GM12891 (cell line): ENCODE measurements at regions not wholly inside any gene's neighbourhood (a gene's known extent, or its start where the extent isn't known, plus 50 kb on each side); places are given as distances from the start of the nearest gene placed in this dataset.

Experiments used
- DNase-seq: peaks from one replicate; pipeline ENCODE4 v3.0.0; 2011; ENCODE audit warnings: low spot score; ENCODE audit not compliant: insufficient read length
- FAIRE-seq: peaks from 2 replicates; lab custom pipeline; 2011; peaks lifted over from hg19 to GRCh38; lab: Jason Lieb, UNC
- PAX5 ChIP-seq: IDR thresholded peaks from 2 replicates; pipeline ENCODE4 v1.6.1; 2011; ENCODE audit warnings: low read length, moderate library complexity, mild to moderate bottlenecking; ENCODE audit not compliant: insufficient read depth, severe bottlenecking
- POLR2A ChIP-seq: IDR thresholded peaks from 2 replicates; pipeline ENCODE4 v1.6.1; 2011; ENCODE audit warnings: low read depth, low read length, control low read depth
- POLR2AphosphoS5 ChIP-seq: IDR thresholded peaks from 2 replicates; pipeline ENCODE4 v1.6.1; 2011; ENCODE audit warnings: low read depth, low read length, control low read depth
- POU2F2 ChIP-seq: IDR thresholded peaks from 2 replicates; pipeline ENCODE4 v1.6.1; 2011; ENCODE audit warnings: low read depth, mild to moderate bottlenecking, control low read depth, low read length, moderate library complexity
- SPI1 ChIP-seq: IDR thresholded peaks from 2 replicates; pipeline ENCODE4 v1.6.1; 2011; ENCODE audit warnings: low read depth, low read length, control low read depth
- TAF1 ChIP-seq: IDR thresholded peaks from 2 replicates; pipeline ENCODE4 v1.6.1; 2011; ENCODE audit warnings: low read depth, low read length, control low read depth

- no peak for DNase-seq
- TF ChIP-seq SPI1 = no peak
- no peak for TF ChIP-seq POU2F2
- no peak for TF ChIP-seq POLR2A
- no peak for TF ChIP-seq TAF1
- no peak for TF ChIP-seq PAX5
- no peak for TF ChIP-seq POLR2AphosphoS5
- no peak for FAIRE-seq
These were observed 121.0 kb upstream of the GGTLC1 start for GRCh38 chr20:24109537-24109936.

GRCh38 chr20:24109008-24109407 is 120.4 kb upstream of the GGTLC1 start:
- FAIRE-seq (no peak), DNase-seq (no peak)
- no peak for TF ChIP-seq SPI1
- no peak for TF ChIP-seq POU2F2
- no peak for TF ChIP-seq PAX5
- TF ChIP-seq TAF1 = no peak
- no peak for TF ChIP-seq POLR2AphosphoS5
- no peak for TF ChIP-seq POLR2A

DNA sequence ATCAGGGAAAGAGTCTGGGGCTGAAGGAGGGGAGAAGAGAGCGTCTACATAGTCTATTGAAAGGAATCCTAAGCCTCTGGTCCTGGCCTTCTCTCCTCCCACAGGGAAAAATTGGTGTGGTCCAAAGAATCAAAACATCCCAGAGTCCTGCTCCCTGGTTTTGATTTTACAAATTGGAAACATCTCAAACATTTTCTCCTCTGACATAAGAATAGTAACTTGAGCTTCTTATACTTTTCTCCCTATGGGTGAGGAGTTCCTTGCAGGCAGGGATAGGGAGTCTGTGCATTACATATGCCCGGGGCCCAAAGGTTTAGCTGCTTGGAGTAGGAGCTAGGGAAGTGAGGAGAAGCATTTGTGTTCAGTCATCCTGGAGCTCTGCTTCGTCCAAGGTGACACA is 120.0 kb upstream of the GGTLC1 start:
- DNase-seq = no peak
- FAIRE-seq = no peak
- TF ChIP-seq POLR2A = no peak
- no peak for TF ChIP-seq SPI1
- no peak for TF ChIP-seq POLR2AphosphoS5
- no peak for TF ChIP-seq TAF1
- TF ChIP-seq POU2F2 = no peak
- no peak for TF ChIP-seq PAX5

DNA sequence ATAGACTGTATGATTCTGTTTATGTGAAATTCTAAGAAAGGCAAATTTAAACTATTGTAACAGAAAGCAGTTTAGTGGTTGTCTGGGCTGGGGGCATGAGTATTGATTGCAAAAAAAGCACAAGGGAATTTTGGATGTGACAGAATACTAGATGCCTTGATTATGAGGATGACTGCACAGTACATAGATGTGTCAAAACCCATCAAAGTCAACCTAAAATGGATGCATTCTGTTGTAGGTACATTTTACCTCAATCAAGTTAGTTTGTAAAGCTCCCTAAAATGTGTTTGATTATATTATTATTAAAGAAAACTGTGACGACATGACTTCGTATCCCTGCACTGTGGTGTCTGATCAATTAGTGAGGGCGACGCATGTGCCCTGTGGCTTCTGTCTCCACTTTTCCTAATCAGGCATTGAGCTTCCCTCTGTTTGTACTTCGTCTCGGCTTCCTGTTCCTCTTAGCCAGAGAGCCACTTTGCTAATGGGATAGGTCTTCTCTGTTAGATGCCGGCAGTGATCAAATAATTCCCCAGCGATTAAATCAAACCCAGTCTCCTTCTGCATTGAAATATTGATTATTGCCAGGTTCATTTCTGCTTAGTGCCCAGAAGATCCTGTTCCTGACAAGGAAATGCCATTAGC is 118.3 kb upstream of the GGTLC1 start:
- TF ChIP-seq POLR2AphosphoS5 (no peak), TAF1 (no peak), POLR2A (no peak), SPI1 (no peak), PAX5 (no peak), POU2F2 (no peak)
- FAIRE-seq = no peak
- DNase-seq = no peak

- TF ChIP-seq POLR2A = no peak
- TF ChIP-seq PAX5 = no peak
- no peak for TF ChIP-seq SPI1
- no peak for TF ChIP-seq POLR2AphosphoS5
- no peak for TF ChIP-seq POU2F2
- TF ChIP-seq TAF1 = no peak
- DNase-seq = no peak
- no peak for FAIRE-seq
These were observed 117.7 kb upstream of the GGTLC1 start for GRCh38 chr20:24106150-24106800.

DNA sequence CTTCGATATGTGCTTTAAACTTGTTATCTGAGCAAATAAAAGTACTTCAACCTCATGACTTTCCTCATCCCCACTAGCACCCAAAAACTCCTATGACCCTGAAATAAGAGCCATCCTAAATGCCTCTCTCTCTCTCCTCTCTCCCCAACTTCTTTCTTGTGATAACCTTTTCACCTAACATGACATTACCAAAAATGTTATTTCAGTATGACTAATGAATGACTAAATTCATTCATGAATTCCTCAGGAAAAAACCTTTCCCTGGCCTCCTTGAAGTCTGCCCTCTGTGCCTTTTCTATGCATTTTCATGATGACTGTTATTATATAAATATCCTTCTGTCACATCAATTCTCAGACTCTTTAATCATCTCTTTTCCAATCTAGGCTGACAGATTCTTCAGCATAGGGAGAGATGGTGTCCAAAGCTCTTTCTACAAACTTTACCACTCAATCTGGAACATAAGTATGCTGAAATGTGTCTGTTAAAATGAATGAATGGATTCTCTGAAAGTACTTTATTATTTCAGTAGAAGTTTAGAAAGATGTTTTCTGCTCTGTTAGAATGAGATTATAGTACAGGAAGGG is 114.3 kb upstream of the GGTLC1 start:
- no peak for DNase-seq
- FAIRE-seq = no peak
- TF ChIP-seq TAF1 (no peak), POLR2A (no peak), POU2F2 (no peak), POLR2AphosphoS5 (no peak), SPI1 (no peak), PAX5 (no peak)

DNA sequence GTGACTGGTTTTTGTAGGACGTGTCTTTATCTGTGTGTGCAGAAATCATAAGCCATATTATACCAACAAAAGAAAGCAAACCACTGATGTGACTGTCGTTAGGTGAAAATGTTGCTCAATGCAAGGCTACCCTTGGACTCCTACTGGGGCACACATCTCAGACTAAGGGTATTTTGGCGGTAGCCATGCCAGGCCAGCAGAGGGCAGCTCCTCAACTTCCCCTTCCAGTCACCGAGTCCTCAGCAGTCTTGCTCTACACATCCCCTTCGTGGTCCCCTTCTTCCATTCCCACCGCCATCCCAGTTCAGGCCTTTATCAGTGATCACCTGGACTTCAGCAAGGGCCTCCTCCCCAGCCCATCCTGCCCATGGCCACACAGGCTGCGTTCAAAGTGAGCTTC is 113.7 kb upstream of the GGTLC1 start:
- FAIRE-seq = no peak
- DNase-seq = no peak

DNA sequence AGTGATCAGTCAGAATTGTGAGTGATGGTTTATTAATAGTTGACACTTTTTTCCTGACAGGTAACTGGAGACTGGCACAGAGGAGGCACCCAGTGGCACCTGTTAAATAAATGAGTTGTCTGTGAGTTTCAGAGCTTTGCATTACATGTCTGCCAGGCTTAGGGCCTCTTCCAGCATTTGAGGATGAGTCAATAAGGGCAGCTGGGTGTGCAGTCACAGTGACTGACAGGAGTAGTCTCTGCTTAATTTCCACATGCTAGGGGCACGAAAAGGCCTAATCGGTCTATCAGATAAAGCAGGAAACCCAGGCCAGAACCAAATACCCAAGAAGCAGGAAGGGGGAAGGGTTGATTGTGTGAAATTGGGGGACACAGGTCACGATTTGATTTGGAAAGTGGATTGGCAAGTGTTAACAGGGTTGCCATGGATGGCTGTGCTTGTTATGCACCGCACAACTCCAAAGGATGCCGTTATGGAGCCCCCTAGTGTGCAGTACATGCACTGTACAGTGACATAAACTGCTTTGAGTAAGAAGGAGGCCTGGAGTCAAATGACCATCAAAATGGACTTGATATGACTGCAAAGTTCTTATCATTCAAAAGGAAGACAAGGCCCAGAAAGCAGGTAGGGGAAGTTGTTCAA is 111.9 kb upstream of the GGTLC1 start:
- DNase-seq (peak; percentile 23), FAIRE-seq (peak; percentile 57)
- no peak for TF ChIP-seq PAX5

More for the DNA sequence above, 113.7 kb upstream of the GGTLC1 start:
- TF ChIP-seq POU2F2 (no peak), POLR2A (no peak), POLR2AphosphoS5 (no peak), SPI1 (no peak), TAF1 (no peak), PAX5 (no peak)

DNA sequence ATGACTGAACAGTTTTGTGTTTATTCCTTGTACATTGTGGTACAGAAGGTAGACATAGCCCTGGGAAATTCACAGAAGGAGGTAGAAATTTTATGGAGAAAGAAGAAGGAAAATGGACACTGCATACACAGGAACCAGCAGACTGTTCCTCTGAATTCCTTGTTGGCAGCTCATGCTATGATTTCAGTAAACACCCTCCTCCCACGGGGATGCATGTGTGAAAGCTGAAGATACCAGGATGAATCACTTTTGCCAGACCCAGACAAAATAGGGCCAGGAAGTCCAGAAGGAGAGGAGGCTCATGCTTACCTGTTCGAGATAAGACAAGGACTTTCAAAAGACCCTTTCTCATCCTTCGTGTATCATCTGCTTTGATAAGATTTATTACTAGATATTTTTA is 110.3 kb upstream of the GGTLC1 start:
- DNase-seq (no peak), FAIRE-seq (no peak)
- no peak for TF ChIP-seq POU2F2
